ENCODE measurements at regions not wholly inside any gene's neighbourhood (a gene's known extent, or its start where the extent isn't known, plus 50 kb on each side); places are given as distances from the start of the nearest gene placed in this dataset.

DNA sequence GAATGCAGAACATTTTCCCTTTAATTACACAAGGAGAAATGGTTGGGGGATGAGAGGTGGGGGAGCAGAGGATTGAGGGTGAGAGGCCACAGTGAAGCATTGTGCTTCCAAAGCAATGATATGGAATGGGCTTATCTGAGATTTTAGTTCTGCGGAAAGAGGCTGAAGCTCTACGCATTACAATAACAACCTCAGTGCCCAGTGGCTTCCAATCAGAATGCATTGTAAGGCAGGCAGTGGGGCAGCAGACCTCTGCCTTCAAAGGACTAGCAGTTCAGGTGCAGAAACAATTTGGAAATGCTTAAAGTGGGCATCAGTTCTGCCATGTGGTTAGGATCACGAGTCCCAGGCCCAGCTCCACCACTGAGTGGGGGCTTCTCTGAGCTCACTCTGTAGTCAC, 251.0 kb upstream of the ZMIZ1 start:
- no peaks in the 10 kb centered on the region for H3K27me3 ChIP-seq (ENCODE audit: insufficient read depth, low read depth)

GRCh38 chr10:78819361-78820006, 249.3 kb upstream of the ZMIZ1 start:
- ChIA-PET POLR2A (ENCODE audit: unreplicated experiment) (no interaction called here), CTCF (no interaction called here)
- H3K9me3 ChIP-seq (ENCODE audit: insufficient read depth, low read depth) = no peaks in the 10 kb centered on the region; the same call in 1 of the 2 replicates
- TF ChIP-seq CTCF (conservative IDR thresholded peaks at IDR 0.05) (no peak), EZH2 (IDR thresholded peaks at IDR 0.05; ENCODE audit: low read depth) (no peak)
- no peaks in the 10 kb centered on the region for H3F3A ChIP-seq (ENCODE audit: insufficient read depth, low read depth)
- H3K4me2 ChIP-seq = no peak overlapping the region
- H4K20me1 ChIP-seq (ENCODE audit: insufficient read depth) = no peaks in the 10 kb centered on the region
- BruUV-seq (replicated peaks) = no TSS peak
- H3K79me2 ChIP-seq (ENCODE audit: low read depth) = no peaks in the 10 kb centered on the region
- intact Hi-C loops (cut with micrococcal nuclease; ENCODE audit: unreplicated experiment) = no loop called here
- no peak overlapping the region for H3K4me3 ChIP-seq
- H3K27ac ChIP-seq = no peak overlapping the region
- DNase-seq = no peak
- no peaks in the 10 kb centered on the region for H3K36me3 ChIP-seq (ENCODE audit: low read depth)
- H3K9me2 ChIP-seq (ENCODE audit: insufficient read depth) = no peaks in the 10 kb centered on the region
- no peaks in the 10 kb centered on the region for H3K27me3 ChIP-seq (ENCODE audit: insufficient read depth, low read depth)
- H3K4me1 ChIP-seq (replicated peaks; ENCODE audit: insufficient read depth) = no peaks in the 10 kb centered on the region
- H2AFZ ChIP-seq = no peak overlapping the region

More for the DNA sequence above, 251.0 kb upstream of the ZMIZ1 start:
- H2AFZ ChIP-seq = no peak overlapping the region
- ChIA-PET CTCF (no interaction called here), POLR2A (ENCODE audit: unreplicated experiment) (no interaction called here)
- H3K9me3 ChIP-seq (ENCODE audit: insufficient read depth, low read depth) = no peaks in the 10 kb centered on the region; the same call in 1 of the 2 replicates
- H3K4me1 ChIP-seq (replicated peaks; ENCODE audit: insufficient read depth) = no peaks in the 10 kb centered on the region
- intact Hi-C loops (cut with micrococcal nuclease; ENCODE audit: unreplicated experiment) = no loop called here
- no peaks in the 10 kb centered on the region for H3K9me2 ChIP-seq (ENCODE audit: insufficient read depth)
- no peaks in the 10 kb centered on the region for H3K79me2 ChIP-seq (ENCODE audit: low read depth)
- H3K4me2 ChIP-seq = no peak overlapping the region
- TF ChIP-seq CTCF (conservative IDR thresholded peaks at IDR 0.05) (no peak), EZH2 (IDR thresholded peaks at IDR 0.05; ENCODE audit: low read depth) (no peak)
- no peak overlapping the region for H3K4me3 ChIP-seq
- no peaks in the 10 kb centered on the region for H4K20me1 ChIP-seq (ENCODE audit: insufficient read depth)
- no TSS peak for BruUV-seq (replicated peaks)
- H3K36me3 ChIP-seq (ENCODE audit: low read depth) = no peaks in the 10 kb centered on the region
- H3K27ac ChIP-seq = no peak overlapping the region
- no peak for DNase-seq
- H3F3A ChIP-seq (ENCODE audit: insufficient read depth, low read depth) = no peaks in the 10 kb centered on the region

DNA sequence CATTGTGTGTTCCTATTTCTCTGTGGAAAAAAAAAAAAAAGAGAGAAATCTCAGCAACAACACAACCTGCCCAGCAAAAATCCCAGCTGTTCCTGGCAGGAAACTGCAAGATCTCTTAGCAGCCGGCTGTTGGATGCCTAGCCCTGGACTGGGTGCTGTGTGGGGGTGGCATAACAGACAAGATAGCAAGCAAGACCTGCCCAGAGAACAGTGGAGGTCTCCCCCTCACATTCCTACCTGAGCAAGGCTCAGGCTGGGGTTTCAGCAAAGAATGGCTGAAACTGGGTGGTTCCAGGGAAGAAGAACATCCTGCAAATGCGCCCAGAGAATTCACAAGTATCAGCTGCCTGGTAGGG, 248.8 kb upstream of the ZMIZ1 start:
- no peak overlapping the region for H3K27ac ChIP-seq
- DNase-seq = no peak
- H2AFZ ChIP-seq = no peak overlapping the region
- POLR2A ChIA-PET (ENCODE audit: unreplicated experiment) = no interaction called here
- H4K20me1 ChIP-seq (ENCODE audit: insufficient read depth) = no peaks in the 10 kb centered on the region
- intact Hi-C loops (cut with micrococcal nuclease; ENCODE audit: unreplicated experiment) = no loop called here
- no peaks in the 10 kb centered on the region for H3K79me2 ChIP-seq (ENCODE audit: low read depth)
- H3F3A ChIP-seq (ENCODE audit: insufficient read depth, low read depth) = no peaks in the 10 kb centered on the region
- no peak overlapping the region for H3K4me3 ChIP-seq
- CTCF ChIA-PET = no interaction called here
- H3K9me2 ChIP-seq (ENCODE audit: insufficient read depth) = no peaks in the 10 kb centered on the region
- H3K27me3 ChIP-seq (ENCODE audit: insufficient read depth, low read depth) = no peaks in the 10 kb centered on the region
- no peak overlapping the region for H3K4me2 ChIP-seq
- BruUV-seq (replicated peaks) = no TSS peak
- no peak for TF ChIP-seq CTCF (conservative IDR thresholded peaks at IDR 0.05)
- TF ChIP-seq EZH2 (IDR thresholded peaks at IDR 0.05; ENCODE audit: low read depth) = no peak
- no peaks in the 10 kb centered on the region for H3K36me3 ChIP-seq (ENCODE audit: low read depth)
- no peaks in the 10 kb centered on the region for H3K4me1 ChIP-seq (replicated peaks; ENCODE audit: insufficient read depth)
- H3K9me3 ChIP-seq (ENCODE audit: insufficient read depth, low read depth) = no peaks in the 10 kb centered on the region; the same call in 1 of the 2 replicates

Measured in PC-9 (cell line).